ENCODE measurements at regions not wholly inside any gene's neighbourhood (a gene's known extent, or its start where the extent isn't known, plus 50 kb on each side); places are given as distances from the start of the nearest gene placed in this dataset.
"Not testable (repeated sequence)": the region's sequence is repeated elsewhere in the genome, so short reads cannot be mapped to it uniquely, and the experiment has no call there.

GRCh38 chr5:101720033-101720432, 576.1 kb downstream of the SLCO4C1 start:
- no peak for DNase-seq (ENCODE audit: low read depth in 1 of 2, low spot score in 1 of 2)
- no peak overlapping the region for H3K4me3 ChIP-seq (replicated peaks; ENCODE audit: insufficient read depth, low read length)
- H3K27me3 ChIP-seq (ENCODE audit: insufficient read depth, poor library complexity, severe bottlenecking): no peaks in the 10 kb centered on the region
- H3K27ac ChIP-seq (replicated peaks): no peak overlapping the region
- TF ChIP-seq REST (IDR thresholded peaks at IDR 0.05; ENCODE audit: insufficient replicate concordance, low read depth) (no peak), POLR2AphosphoS5 (IDR thresholded peaks at IDR 0.05; ENCODE audit: low read depth) (no peak), CTCF (IDR thresholded peaks at IDR 0.05; ENCODE audit: insufficient read depth, low read length) (no peak), GABPA (IDR thresholded peaks at IDR 0.05; ENCODE audit: low read depth) (no peak), SPI1 (IDR thresholded peaks at IDR 0.05; ENCODE audit: borderline replicate concordance, low read depth) (no peak)

GRCh38 chr5:101717721-101718120, 578.4 kb downstream of the SLCO4C1 start:
- H3K27me3 ChIP-seq (ENCODE audit: insufficient read depth, poor library complexity, severe bottlenecking): no peaks in the 10 kb centered on the region

GRCh38 chr5:101716941-101717340, 579.1 kb downstream of the SLCO4C1 start:
- no peak for DNase-seq (ENCODE audit: low read depth in 1 of 2, low spot score in 1 of 2)
- Histone ChIP-seq H3K27ac (replicated peaks) (no peak overlapping the region), H3K4me3 (replicated peaks; ENCODE audit: insufficient read depth, low read length) (no peak overlapping the region), H3K27me3 (ENCODE audit: insufficient read depth, poor library complexity, severe bottlenecking) (no peaks in the 10 kb centered on the region)
- TF ChIP-seq CTCF (IDR thresholded peaks at IDR 0.05; ENCODE audit: insufficient read depth, low read length) (no peak), REST (IDR thresholded peaks at IDR 0.05; ENCODE audit: insufficient replicate concordance, low read depth) (no peak), GABPA (IDR thresholded peaks at IDR 0.05; ENCODE audit: low read depth) (no peak), SPI1 (IDR thresholded peaks at IDR 0.05; ENCODE audit: borderline replicate concordance, low read depth) (no peak), POLR2AphosphoS5 (IDR thresholded peaks at IDR 0.05; ENCODE audit: low read depth) (no peak)

More at GRCh38 chr5:101717721-101718120, 578.4 kb downstream of the SLCO4C1 start:
- H3K4me3 ChIP-seq (replicated peaks; ENCODE audit: insufficient read depth, low read length): no peak overlapping the region
- no peak overlapping the region for H3K27ac ChIP-seq (replicated peaks)
- no peak for DNase-seq (ENCODE audit: low read depth in 1 of 2, low spot score in 1 of 2)
- TF ChIP-seq POLR2AphosphoS5 (IDR thresholded peaks at IDR 0.05; ENCODE audit: low read depth) (no peak), REST (IDR thresholded peaks at IDR 0.05; ENCODE audit: insufficient replicate concordance, low read depth) (no peak), SPI1 (IDR thresholded peaks at IDR 0.05; ENCODE audit: borderline replicate concordance, low read depth) (no peak), GABPA (IDR thresholded peaks at IDR 0.05; ENCODE audit: low read depth) (no peak), CTCF (IDR thresholded peaks at IDR 0.05; ENCODE audit: insufficient read depth, low read length) (no peak)

GRCh38 chr5:101715790-101716189, 580.3 kb downstream of the SLCO4C1 start:
- H3K27me3 ChIP-seq (ENCODE audit: insufficient read depth, poor library complexity, severe bottlenecking); H3K4me3 ChIP-seq (replicated peaks; ENCODE audit: insufficient read depth, low read length); DNase-seq (ENCODE audit: low read depth in 1 of 2, low spot score in 1 of 2); H3K27ac ChIP-seq (replicated peaks): not testable (repeated sequence)
